ENCODE measurements at regions not wholly inside any gene's neighbourhood (a gene's known extent, or its start where the extent isn't known, plus 50 kb on each side); places are given as distances from the start of the nearest gene placed in this dataset.

- no peak overlapping the region for H2AFZ ChIP-seq (ENCODE audit: low read depth, low read length)
- H3K18ac ChIP-seq (ENCODE audit: low read depth in 1 of 2, low read length in 2 of 2): no peak overlapping the region
- H3K4me3 ChIP-seq (ENCODE audit: insufficient read depth in 1 of 2, low read depth in 1 of 2, low read length in 2 of 2): no peak overlapping the region
- DNase-seq: no peak
- H3K4me2 ChIP-seq (ENCODE audit: low read length, poor library complexity, severe bottlenecking): no peak overlapping the region
- H4K8ac ChIP-seq (ENCODE audit: low read length): no peak overlapping the region
- H4K91ac ChIP-seq (ENCODE audit: low read length): no peak overlapping the region
- no peak overlapping the region for H3K4ac ChIP-seq (ENCODE audit: low read depth in 1 of 2, low read length in 2 of 2)
- no peak overlapping the region for H2BK5ac ChIP-seq (ENCODE audit: low read depth, low read length, poor library complexity, severe bottlenecking)
- H3K23ac ChIP-seq (ENCODE audit: low read length in 2 of 2): no peak overlapping the region
- H3K36me3 ChIP-seq (ENCODE audit: control insufficient read depth in 1 of 2, insufficient read depth in 2 of 2, low read depth in 1 of 2, low read length in 2 of 2): no peaks in the 10 kb centered on the region
- H2BK12ac ChIP-seq (ENCODE audit: low read length in 2 of 2): no peak overlapping the region
- no peaks in the 10 kb centered on the region for H3K4me1 ChIP-seq (ENCODE audit: control insufficient read depth, insufficient read depth, low read depth, low read length)
- no peak overlapping the region for H2BK120ac ChIP-seq (ENCODE audit: low read depth, low read length)
- no peak overlapping the region for H2AK5ac ChIP-seq (ENCODE audit: low read length, severe bottlenecking)
- no peak overlapping the region for H3K27ac ChIP-seq (ENCODE audit: low read length, poor library complexity, severe bottlenecking)
- no peaks in the 10 kb centered on the region for H3K27me3 ChIP-seq (ENCODE audit: control insufficient read depth in 1 of 2, insufficient read depth in 1 of 2, low read length in 2 of 2)
- no peak overlapping the region for H2BK15ac ChIP-seq (ENCODE audit: low read depth, poor library complexity, severe bottlenecking)
- H3K79me1 ChIP-seq (replicated peaks; ENCODE audit: low read length, poor library complexity, severe bottlenecking): no peaks in the 10 kb centered on the region
- no peaks in the 10 kb centered on the region for H3K9me3 ChIP-seq (ENCODE audit: control insufficient read depth, low read length)
- H3K14ac ChIP-seq (ENCODE audit: low read length in 2 of 2): no peak overlapping the region
- no peak overlapping the region for H3K9ac ChIP-seq (ENCODE audit: low read length)
Observed at GRCh38 chr6:113623129-113623528, 234.0 kb upstream of the MARCKS start.

- Histone ChIP-seq H2BK12ac (ENCODE audit: low read length in 2 of 2) (no peak overlapping the region), H2AK5ac (ENCODE audit: low read length, severe bottlenecking) (no peak overlapping the region), H3K4me1 (ENCODE audit: control insufficient read depth, insufficient read depth, low read depth, low read length) (peaks cover under 1% of the 10 kb centered on the region), H3K9me3 (ENCODE audit: control insufficient read depth, low read length) (no peaks in the 10 kb centered on the region), H3K4ac (ENCODE audit: low read depth in 1 of 2, low read length in 2 of 2) (no peak overlapping the region), H2BK120ac (ENCODE audit: low read depth, low read length) (no peak overlapping the region), H3K18ac (ENCODE audit: low read depth in 1 of 2, low read length in 2 of 2) (no peak overlapping the region), H3K9ac (ENCODE audit: low read length) (no peak overlapping the region), H3K23ac (ENCODE audit: low read length in 2 of 2) (no peak overlapping the region), H2BK5ac (ENCODE audit: low read depth, low read length, poor library complexity, severe bottlenecking) (no peak overlapping the region), H4K91ac (ENCODE audit: low read length) (no peak overlapping the region), H3K4me3 (ENCODE audit: insufficient read depth in 1 of 2, low read depth in 1 of 2, low read length in 2 of 2) (no peak overlapping the region), H4K8ac (ENCODE audit: low read length) (no peak overlapping the region), H3K27me3 (ENCODE audit: control insufficient read depth in 1 of 2, insufficient read depth in 1 of 2, low read length in 2 of 2) (no peaks in the 10 kb centered on the region), H3K27ac (ENCODE audit: low read length, poor library complexity, severe bottlenecking) (no peak overlapping the region), H2AFZ (ENCODE audit: low read depth, low read length) (no peak overlapping the region), H2BK15ac (ENCODE audit: low read depth, poor library complexity, severe bottlenecking) (no peak overlapping the region), H3K4me2 (ENCODE audit: low read length, poor library complexity, severe bottlenecking) (no peak overlapping the region), H3K36me3 (ENCODE audit: control insufficient read depth in 1 of 2, insufficient read depth in 2 of 2, low read depth in 1 of 2, low read length in 2 of 2) (no peaks in the 10 kb centered on the region), H3K14ac (ENCODE audit: low read length in 2 of 2) (no peak overlapping the region), H3K79me1 (replicated peaks; ENCODE audit: low read length, poor library complexity, severe bottlenecking) (no peaks in the 10 kb centered on the region)
- whole genome bisulfite sequencing: 96% methylated on average over 3 of the region's 3 CpGs
- no peak for DNase-seq
Observed at GRCh38 chr6:113625850-113626249, 231.3 kb upstream of the MARCKS start.

- Histone ChIP-seq H2BK5ac (ENCODE audit: low read depth, low read length, poor library complexity, severe bottlenecking) (no peak overlapping the region), H3K4ac (ENCODE audit: low read depth in 1 of 2, low read length in 2 of 2) (no peak overlapping the region), H3K14ac (ENCODE audit: low read length in 2 of 2) (no peak overlapping the region)
Observed at GRCh38 chr6:113626475-113626874, 230.7 kb upstream of the MARCKS start.

GRCh38 chr6:113627480-113627879, 229.7 kb upstream of the MARCKS start:
- H3K79me1 ChIP-seq (replicated peaks; ENCODE audit: low read length, poor library complexity, severe bottlenecking): no peaks in the 10 kb centered on the region
- 97% methylated on average over 2 of the region's 2 CpGs for WGBS
- H3K4me3 ChIP-seq (ENCODE audit: insufficient read depth in 1 of 2, low read depth in 1 of 2, low read length in 2 of 2): no peak overlapping the region
- H3K14ac ChIP-seq (ENCODE audit: low read length in 2 of 2): no peak overlapping the region
- H2AFZ ChIP-seq (ENCODE audit: low read depth, low read length): no peak overlapping the region
- no peak overlapping the region for H2BK120ac ChIP-seq (ENCODE audit: low read depth, low read length)
- no peak overlapping the region for H2BK15ac ChIP-seq (ENCODE audit: low read depth, poor library complexity, severe bottlenecking)
- H2BK12ac ChIP-seq (ENCODE audit: low read length in 2 of 2): no peak overlapping the region
- peaks cover 6% of the 10 kb centered on the region for H3K4me1 ChIP-seq (ENCODE audit: control insufficient read depth, insufficient read depth, low read depth, low read length)
- no peak overlapping the region for H3K4me2 ChIP-seq (ENCODE audit: low read length, poor library complexity, severe bottlenecking)
- no peak overlapping the region for H4K91ac ChIP-seq (ENCODE audit: low read length)
- H3K18ac ChIP-seq (ENCODE audit: low read depth in 1 of 2, low read length in 2 of 2): no peak overlapping the region
- H3K36me3 ChIP-seq (ENCODE audit: control insufficient read depth in 1 of 2, insufficient read depth in 2 of 2, low read depth in 1 of 2, low read length in 2 of 2): no peaks in the 10 kb centered on the region
- H3K4ac ChIP-seq (ENCODE audit: low read depth in 1 of 2, low read length in 2 of 2): no peak overlapping the region
- H4K8ac ChIP-seq (ENCODE audit: low read length): no peak overlapping the region
- H3K9ac ChIP-seq (ENCODE audit: low read length): no peak overlapping the region
- H3K27ac ChIP-seq (ENCODE audit: low read length, poor library complexity, severe bottlenecking): no peak overlapping the region
- no peak overlapping the region for H2AK5ac ChIP-seq (ENCODE audit: low read length, severe bottlenecking)
- H3K27me3 ChIP-seq (ENCODE audit: control insufficient read depth in 1 of 2, insufficient read depth in 1 of 2, low read length in 2 of 2): no peaks in the 10 kb centered on the region
- no peak overlapping the region for H3K23ac ChIP-seq (ENCODE audit: low read length in 2 of 2)
- no peak overlapping the region for H2BK5ac ChIP-seq (ENCODE audit: low read depth, low read length, poor library complexity, severe bottlenecking)
- DNase-seq: no peak
- H3K9me3 ChIP-seq (ENCODE audit: control insufficient read depth, low read length): no peaks in the 10 kb centered on the region

More at GRCh38 chr6:113626475-113626874, 230.7 kb upstream of the MARCKS start:
- Histone ChIP-seq H2BK15ac (ENCODE audit: low read depth, poor library complexity, severe bottlenecking) (no peak overlapping the region), H3K23ac (ENCODE audit: low read length in 2 of 2) (no peak overlapping the region), H2AFZ (ENCODE audit: low read depth, low read length) (no peak overlapping the region), H4K8ac (ENCODE audit: low read length) (no peak overlapping the region), H3K4me3 (ENCODE audit: insufficient read depth in 1 of 2, low read depth in 1 of 2, low read length in 2 of 2) (no peak overlapping the region), H2BK12ac (ENCODE audit: low read length in 2 of 2) (no peak overlapping the region), H2BK120ac (ENCODE audit: low read depth, low read length) (no peak overlapping the region), H2AK5ac (ENCODE audit: low read length, severe bottlenecking) (no peak overlapping the region), H3K9me3 (ENCODE audit: control insufficient read depth, low read length) (no peaks in the 10 kb centered on the region), H3K27ac (ENCODE audit: low read length, poor library complexity, severe bottlenecking) (no peak overlapping the region), H3K4me2 (ENCODE audit: low read length, poor library complexity, severe bottlenecking) (no peak overlapping the region), H3K18ac (ENCODE audit: low read depth in 1 of 2, low read length in 2 of 2) (no peak overlapping the region), H4K91ac (ENCODE audit: low read length) (no peak overlapping the region), H3K36me3 (ENCODE audit: control insufficient read depth in 1 of 2, insufficient read depth in 2 of 2, low read depth in 1 of 2, low read length in 2 of 2) (no peaks in the 10 kb centered on the region), H3K4me1 (ENCODE audit: control insufficient read depth, insufficient read depth, low read depth, low read length) (peaks cover 4% of the 10 kb centered on the region), H3K27me3 (ENCODE audit: control insufficient read depth in 1 of 2, insufficient read depth in 1 of 2, low read length in 2 of 2) (no peaks in the 10 kb centered on the region), H3K9ac (ENCODE audit: low read length) (no peak overlapping the region), H3K79me1 (replicated peaks; ENCODE audit: low read length, poor library complexity, severe bottlenecking) (no peaks in the 10 kb centered on the region)
- no peak for DNase-seq
- 95% methylated on average over 1 of the region's 1 CpG for WGBS

Data from mesenchymal stem cell (in vitro differentiated cells and primary cell).